Heart left ventricle (tissue), 16 donors: ENCODE measurements at regions not wholly inside any gene's neighbourhood (a gene's known extent, or its start where the extent isn't known, plus 50 kb on each side); places are given as distances from the start of the nearest gene placed in this dataset.
"Not testable (repeated sequence)": the region's sequence is repeated elsewhere in the genome, so short reads cannot be mapped to it uniquely, and the experiment has no call there.

ENCODE experiments used
- ATAC-seq, 4 donors: fragments of 200-7000 bp; cut with Tn5 transposase; one replicate each; pipeline ENCODE4 v1.9.1; 2020 to 2022; ENCODE audit warnings: moderate library complexity in 4 of 4, mild to moderate bottlenecking in 3 of 4, moderate number of reproducible peaks in 1 of 4
- DNase-seq, 5 donors: peaks; one replicate each; pipeline ENCODE4 v3.0.0-alpha.2; 2020
- H3K27ac ChIP-seq, 12 donors: fragments of 200-600 bp; sonication (generic) in 4 of 12; one replicate each; pipeline versions ENCODE4 v1.5.0 to v1.8.0; 2016 to 2022; ENCODE audit warnings: mild to moderate bottlenecking in 2 of 12
- H3K27me3 ChIP-seq, 9 donors: fragments of 200-600 bp; sonication (generic) in 2 of 9; one replicate each; pipeline versions ENCODE4 v1.5.1 to v1.8.0; 2016 to 2022; ENCODE audit warnings: mild to moderate bottlenecking in 3 of 9
- H3K36me3 ChIP-seq, 9 donors: fragments of 200-600 bp; sonication (generic) in 2 of 9; one replicate each; pipeline versions ENCODE4 v1.5.0 to v1.8.0; 2018 to 2022; ENCODE audit warnings: mild to moderate bottlenecking in 2 of 9
- H3K4me1 ChIP-seq, 12 donors: fragments of 200-600 bp; sonication (generic) in 4 of 12; one replicate each; pipeline versions ENCODE4 v1.5.0 to v1.8.0; 2016 to 2022; ENCODE audit warnings: mild to moderate bottlenecking in 3 of 12
- H3K4me3 ChIP-seq, 12 donors: fragments of 200-600 bp; sonication (generic) in 4 of 12; one replicate each; pipeline versions ENCODE4 v1.5.0 to v1.8.0; 2017 to 2022; ENCODE audit warnings: mild to moderate bottlenecking in 9 of 12, moderate library complexity in 4 of 12
- H3K9me3 ChIP-seq, 12 donors: fragments of 200-600 bp; sonication (generic) in 4 of 12; one replicate each; pipeline versions ENCODE4 v1.5.0 to v1.8.0; 2016 to 2022; ENCODE audit warnings: mild to moderate bottlenecking in 1 of 12
- CTCF ChIP-seq, 12 donors: fragments of 200-600 bp; sonication (generic) in 4 of 12; IDR thresholded peaks; one replicate each; pipeline versions ENCODE4 v1.5.0 to v1.8.0; 2018 to 2022; ENCODE audit warnings: antibody characterized with exemption in 12 of 12, mild to moderate bottlenecking in 5 of 12
- POLR2A ChIP-seq, 2 donors: fragments of 450-650 bp; IDR thresholded peaks; one replicate each; pipeline ENCODE4 v1.6.1; 2017; ENCODE audit warnings: antibody characterized with exemption in 2 of 2, mild to moderate bottlenecking in 2 of 2, moderate library complexity in 2 of 2
- WGBS, 4 donors: extraction: QIAGEN DNeasy Blood & Tissue Kit in 2 of 4; methylation state at CpG; one replicate each; pipeline versions ENCODE4 v1.1.5 to v1.1.7; 2013 to 2018; 5-methylcytosine and 5-hydroxymethylcytosine counted together
- intact Hi-C, 10 donors: fragments of 100-400 bp; cut with DNase I; formaldehyde crosslinking; loops; one replicate each; pipeline versions ENCODE4 v1.11.1 to v1.14.2; 2022
- donor health status: ischemic (EF 13 %, LVEDD 7.1; RV severe dilation, severe dysfunction).
- donor health status: healthy with polysubstance abuse.
- donor health status: DM: no; HTN: yes; CAD: no.
- donor health status: DM: no; HTN: no; CAD: no.
- donor health status: ischemic (EF 25% LVEDD 6.9; RV normal size, moderate dysfunction).
- donor health status: ischemic (EF 25% LVEDD 5.7; RV mildly dilated, moderate dysfunction).
- donor health status: healthy.
- donor health status: DM: yes; HTN: yes; CAD: no.
- donor health status: ischemic (EF 35%, LVEDD 5.7; RV mildly dilated, moderate dysfunction).
- donor health status: nonischemic (EF 11% LVEDD 7.7; RV severe dilation, severe dysfunction).
- donor health status: DM: yes; HTN: yes; CAD: no.
- donor health status: PGD.
- donor health status: ischemic (EF 29% LVEDD 5.4; RV normal size, mild dysfunction).
- donor health status: nonischemic (EF 23%, LVEDD 6.1; RV moderate dilation, normal function).

- Histone ChIP-seq H3K4me1 (no peaks in the 10 kb centered on the region), H3K27ac (no peak overlapping the region), H3K27me3 (no peaks in the 10 kb centered on the region), H3K36me3 (no peaks in the 10 kb centered on the region), H3K4me3 (no peak overlapping the region), H3K9me3 (peaks cover 0 to 1% (median 0%) of the 10 kb centered on the region in 12 donors)
- WGBS, 4 donors: 31 to 42% (median 35%) methylated on average over 1 of the region's 1 CpG
- ATAC-seq (no peak), DNase-seq (no peak)
- TF ChIP-seq CTCF (IDR thresholded peaks at IDR 0.05) (no peak), POLR2A (IDR thresholded peaks at IDR 0.05) (no peak)
- intact Hi-C loops: no loop called here
Observed at GRCh38 chr3:162597226-162597625, 1100.6 kb downstream of the OTOL1 start.

- intact Hi-C loops, ATAC-seq, H3K4me3 ChIP-seq, H3K27ac ChIP-seq, H3K36me3 ChIP-seq, H3K27me3 ChIP-seq, H3K4me1 ChIP-seq: not testable (repeated sequence)
- WGBS, 4 donors: 29 to 33% (median 31%) methylated on average over 4 of the region's 4 CpGs
- H3K9me3 ChIP-seq: peaks cover 0 to 11% (median 0%) of the 10 kb centered on the region in 12 donors
- DNase-seq: peak in 1 of 5 donors; percentile 25
Observed at GRCh38 chr3:162598500-162598899, 1101.9 kb downstream of the OTOL1 start.

- DNase-seq, intact Hi-C loops, H3K27me3 ChIP-seq, ATAC-seq, H3K36me3 ChIP-seq, H3K4me3 ChIP-seq, H3K4me1 ChIP-seq, H3K27ac ChIP-seq: not testable (repeated sequence)
- peaks cover 0 to 11% (median 0%) of the 10 kb centered on the region in 12 donors for H3K9me3 ChIP-seq
- 92 to 96% (median 94%) methylated on average over 13 to 27 of the region's 27 CpGs for WGBS, 4 donors
Observed at GRCh38 chr3:162599742-162600141, 1103.1 kb downstream of the OTOL1 start.

- no peak for TF ChIP-seq POLR2A (IDR thresholded peaks at IDR 0.05)
- TF ChIP-seq CTCF (IDR thresholded peaks at IDR 0.05): no peak
- no peak for ATAC-seq
- H3K4me1 ChIP-seq: no peaks in the 10 kb centered on the region
Observed at GRCh38 chr3:162601101-162601670, 1104.6 kb downstream of the OTOL1 start.

GRCh38 chr3:162602619-162603018 lies 1106.0 kb downstream of the OTOL1 start:
- Histone ChIP-seq H3K36me3 (no peaks in the 10 kb centered on the region), H3K4me3 (no peak overlapping the region), H3K9me3 (peaks cover 0 to 11% (median 0%) of the 10 kb centered on the region in 12 donors), H3K27me3 (no peaks in the 10 kb centered on the region), H3K27ac (no peak overlapping the region), H3K4me1 (no peaks in the 10 kb centered on the region)
- TF ChIP-seq CTCF (IDR thresholded peaks at IDR 0.05) (no peak), POLR2A (IDR thresholded peaks at IDR 0.05) (no peak)
- intact Hi-C loops: no loop called here
- ATAC-seq: no peak
- 83 to 87% (median 85%) methylated on average over 3 of the region's 3 CpGs for WGBS, 4 donors
- DNase-seq: no peak

More at GRCh38 chr3:162601101-162601670, 1104.6 kb downstream of the OTOL1 start:
- DNase-seq: no peak
- no peak overlapping the region for H3K27ac ChIP-seq
- no peaks in the 10 kb centered on the region for H3K36me3 ChIP-seq
- no peak overlapping the region for H3K4me3 ChIP-seq
- 74 to 93% (median 87%) methylated on average over 6 of the region's 6 CpGs for WGBS, 4 donors
- intact Hi-C loops: no loop called here
- peaks cover 0 to 11% (median 0%) of the 10 kb centered on the region in 12 donors for H3K9me3 ChIP-seq
- H3K27me3 ChIP-seq: no peaks in the 10 kb centered on the region
